ENCODE measurements at regions not wholly inside any gene's neighbourhood (a gene's known extent, or its start where the extent isn't known, plus 50 kb on each side); places are given as distances from the start of the nearest gene placed in this dataset.

- 10 to 16% methylated on average over 5 of the region's 5 CpGs for WGBS, 2 experiments (ENCODE audit: low coverage in 1 of 2, low lambda C conversion rate in 2 of 2, missing lambda C conversion rate in 2 of 2)
- DNase-seq: no peak
- TF ChIP-seq EZH2phosphoT487 (IDR thresholded peaks at IDR 0.05; ENCODE audit: insufficient read depth, low read depth) (no peak), EZH2 (IDR thresholded peaks at IDR 0.05; ENCODE audit: insufficient read depth, poor library complexity, severe bottlenecking) (no peak)
Measured at GRCh38 chr11:92830377-92831155, 138.9 kb upstream of the MTNR1B start.

GRCh38 chr11:92834296-92835020, 135.0 kb upstream of the MTNR1B start:
- no peaks in the 10 kb centered on the region for H4K20me1 ChIP-seq (ENCODE audit: insufficient read depth)
- DNase-seq: no peak
- no peak overlapping the region for H3K4me2 ChIP-seq (ENCODE audit: unreplicated experiment)
- H3K9me3 ChIP-seq (ENCODE audit: low read depth): no peaks in the 10 kb centered on the region
- H3K36me3 ChIP-seq (ENCODE audit: low read depth): no peaks in the 10 kb centered on the region
- no peak for TF ChIP-seq EZH2 (IDR thresholded peaks at IDR 0.05; ENCODE audit: insufficient read depth, poor library complexity, severe bottlenecking)
- TF ChIP-seq EZH2phosphoT487 (IDR thresholded peaks at IDR 0.05; ENCODE audit: insufficient read depth, low read depth): no peak
- H2AFZ ChIP-seq: no peak overlapping the region
- no peaks in the 10 kb centered on the region for H3K79me2 ChIP-seq (ENCODE audit: insufficient read depth)
- 9 to 15% methylated on average over 3 of the region's 3 CpGs for WGBS, 2 experiments (ENCODE audit: low coverage in 1 of 2, low lambda C conversion rate in 2 of 2, missing lambda C conversion rate in 2 of 2)
- no peaks in the 10 kb centered on the region for H3K9me2 ChIP-seq (ENCODE audit: insufficient read depth)
- H3K27ac ChIP-seq: no peak overlapping the region
- in situ Hi-C loops (cut with MboI): no loop called here
- H3K27me3 ChIP-seq (replicated peaks; ENCODE audit: insufficient read depth): no peaks in the 10 kb centered on the region
- no peaks in the 10 kb centered on the region for H3K4me1 ChIP-seq (ENCODE audit: insufficient read depth)
- no peak overlapping the region for H3K9ac ChIP-seq
- H3K4me3 ChIP-seq: no peak overlapping the region
- H3F3A ChIP-seq (ENCODE audit: insufficient read depth): no peaks in the 10 kb centered on the region

More at GRCh38 chr11:92830377-92831155, 138.9 kb upstream of the MTNR1B start:
- in situ Hi-C loops (cut with MboI): no loop called here
- Histone ChIP-seq H2AFZ (no peak overlapping the region), H3K9me3 (ENCODE audit: low read depth) (no peaks in the 10 kb centered on the region), H3K36me3 (ENCODE audit: low read depth) (no peaks in the 10 kb centered on the region), H3K4me1 (ENCODE audit: insufficient read depth) (no peaks in the 10 kb centered on the region), H3K4me3 (no peak overlapping the region), H3K4me2 (ENCODE audit: unreplicated experiment) (no peak overlapping the region), H3K79me2 (ENCODE audit: insufficient read depth) (no peaks in the 10 kb centered on the region), H3K27ac (no peak overlapping the region), H4K20me1 (ENCODE audit: insufficient read depth) (no peaks in the 10 kb centered on the region), H3K9me2 (ENCODE audit: insufficient read depth) (no peaks in the 10 kb centered on the region), H3K27me3 (replicated peaks; ENCODE audit: insufficient read depth) (no peaks in the 10 kb centered on the region), H3F3A (ENCODE audit: insufficient read depth) (no peaks in the 10 kb centered on the region), H3K9ac (no peak overlapping the region)

- Histone ChIP-seq H3F3A (ENCODE audit: insufficient read depth) (no peaks in the 10 kb centered on the region), H3K27ac (no peak overlapping the region), H3K36me3 (ENCODE audit: low read depth) (no peaks in the 10 kb centered on the region), H4K20me1 (ENCODE audit: insufficient read depth) (no peaks in the 10 kb centered on the region), H3K4me1 (ENCODE audit: insufficient read depth) (no peaks in the 10 kb centered on the region), H3K79me2 (ENCODE audit: insufficient read depth) (no peaks in the 10 kb centered on the region), H3K9ac (no peak overlapping the region), H3K9me2 (ENCODE audit: insufficient read depth) (no peaks in the 10 kb centered on the region), H2AFZ (no peak overlapping the region), H3K4me3 (no peak overlapping the region), H3K27me3 (replicated peaks; ENCODE audit: insufficient read depth) (no peaks in the 10 kb centered on the region), H3K9me3 (ENCODE audit: low read depth) (no peaks in the 10 kb centered on the region), H3K4me2 (ENCODE audit: unreplicated experiment) (no peak overlapping the region)
- in situ Hi-C loops (cut with MboI): no loop called here
- TF ChIP-seq EZH2 (IDR thresholded peaks at IDR 0.05; ENCODE audit: insufficient read depth, poor library complexity, severe bottlenecking) (no peak), EZH2phosphoT487 (IDR thresholded peaks at IDR 0.05; ENCODE audit: insufficient read depth, low read depth) (no peak)
- no peak for DNase-seq
- 37 to 46% methylated on average over 3 of the region's 3 CpGs for WGBS, 2 experiments (ENCODE audit: low coverage in 1 of 2, low lambda C conversion rate in 2 of 2, missing lambda C conversion rate in 2 of 2)
Measured at GRCh38 chr11:92837595-92837994, 131.9 kb upstream of the MTNR1B start.

GRCh38 chr11:92838759-92839310, 130.6 kb upstream of the MTNR1B start:
- Histone ChIP-seq H3K4me2 (ENCODE audit: unreplicated experiment) (no peak overlapping the region), H3K4me3 (no peak overlapping the region), H3K36me3 (ENCODE audit: low read depth) (no peaks in the 10 kb centered on the region), H2AFZ (no peak overlapping the region), H4K20me1 (ENCODE audit: insufficient read depth) (no peaks in the 10 kb centered on the region), H3K79me2 (ENCODE audit: insufficient read depth) (no peaks in the 10 kb centered on the region), H3K9me3 (ENCODE audit: low read depth) (no peaks in the 10 kb centered on the region), H3K4me1 (ENCODE audit: insufficient read depth) (no peaks in the 10 kb centered on the region), H3K9ac (no peak overlapping the region), H3F3A (ENCODE audit: insufficient read depth) (no peaks in the 10 kb centered on the region), H3K27me3 (replicated peaks; ENCODE audit: insufficient read depth) (no peaks in the 10 kb centered on the region), H3K27ac (no peak overlapping the region), H3K9me2 (ENCODE audit: insufficient read depth) (no peaks in the 10 kb centered on the region)
- WGBS, 2 experiments (ENCODE audit: low coverage in 1 of 2, low lambda C conversion rate in 2 of 2, missing lambda C conversion rate in 2 of 2): 21 to 27% methylated on average over 5 of the region's 5 CpGs
- in situ Hi-C loops (cut with MboI): no loop called here
- TF ChIP-seq EZH2 (IDR thresholded peaks at IDR 0.05; ENCODE audit: insufficient read depth, poor library complexity, severe bottlenecking) (no peak), EZH2phosphoT487 (IDR thresholded peaks at IDR 0.05; ENCODE audit: insufficient read depth, low read depth) (no peak)
- DNase-seq: no peak

Measured in GM23248 (cell line).